GM19035 (cell line): ENCODE measurements at regions not wholly inside any gene's neighbourhood (a gene's known extent, or its start where the extent isn't known, plus 50 kb on each side); places are given as distances from the start of the nearest gene placed in this dataset.
"Not testable (repeated sequence)": the region's sequence is repeated elsewhere in the genome, so short reads cannot be mapped to it uniquely, and the experiment has no call there.

Source experiments
- ATAC-seq: cut with Tn5 transposase; IDR thresholded peaks from one replicate; pipeline ENCODE4 v1.9.1; 2021; ENCODE audit not compliant: unreplicated experiment

DNA sequence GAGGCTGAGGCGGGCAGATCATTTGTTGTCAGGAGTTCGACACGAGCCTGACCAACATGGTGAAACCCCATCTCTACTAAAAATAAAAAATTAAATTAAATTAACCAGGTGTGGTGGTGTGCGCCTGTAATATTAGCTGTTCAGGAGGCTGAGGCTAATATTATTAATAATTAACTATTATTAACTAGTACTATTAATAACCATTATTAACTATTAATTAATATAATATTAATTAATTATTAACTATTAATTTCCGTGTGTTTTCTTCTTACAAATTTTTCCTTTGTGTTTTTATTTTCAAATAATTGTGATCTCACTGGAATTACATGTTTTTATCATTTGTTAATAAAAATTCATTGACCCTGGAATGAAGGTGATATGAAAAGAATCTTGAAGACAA is 557.4 kb upstream of the ADGRB3 start:
- no peak for ATAC-seq

DNA sequence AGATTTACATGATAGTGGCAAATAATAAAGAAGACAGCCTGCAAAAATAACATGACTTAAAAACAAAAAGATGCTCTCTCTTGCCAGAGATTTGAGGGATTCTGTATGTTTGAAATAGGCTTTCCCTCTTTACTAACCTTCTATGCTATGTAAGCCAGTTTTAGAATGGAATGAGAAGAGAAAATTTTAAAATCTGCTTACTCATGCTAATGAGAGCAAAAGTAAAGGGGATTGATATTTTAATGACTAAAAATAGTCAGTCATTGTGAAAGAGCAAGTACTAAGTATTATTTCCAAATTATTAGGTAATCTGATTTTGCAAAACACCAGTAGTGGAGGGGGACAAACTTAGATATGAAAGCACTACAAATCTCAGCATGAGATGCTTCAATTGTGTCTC is 563.3 kb upstream of the ADGRB3 start:
- no peak for ATAC-seq

- ATAC-seq: no peak
Measured at GRCh38 chr6:68069921-68070710, 565.0 kb upstream of the ADGRB3 start.

DNA sequence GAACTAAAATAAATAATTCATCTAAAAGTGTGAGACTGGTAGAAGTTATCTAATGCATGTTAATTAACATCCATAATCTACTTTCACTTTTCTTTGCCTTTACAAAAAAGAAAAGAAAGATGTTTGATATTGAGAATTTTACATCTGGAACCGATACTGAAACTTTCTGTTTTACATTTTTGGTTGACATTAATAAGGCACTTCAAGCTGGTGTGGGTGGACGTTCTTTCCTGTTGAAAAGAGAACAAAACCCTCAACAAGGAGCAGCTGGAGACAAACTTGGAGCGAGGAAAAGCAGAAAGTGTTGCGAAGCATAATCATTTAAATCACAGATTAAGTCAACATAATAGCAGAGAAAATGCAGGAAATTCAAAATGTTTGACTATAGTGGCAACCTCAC is 575.2 kb upstream of the ADGRB3 start:
- no peak for ATAC-seq

DNA sequence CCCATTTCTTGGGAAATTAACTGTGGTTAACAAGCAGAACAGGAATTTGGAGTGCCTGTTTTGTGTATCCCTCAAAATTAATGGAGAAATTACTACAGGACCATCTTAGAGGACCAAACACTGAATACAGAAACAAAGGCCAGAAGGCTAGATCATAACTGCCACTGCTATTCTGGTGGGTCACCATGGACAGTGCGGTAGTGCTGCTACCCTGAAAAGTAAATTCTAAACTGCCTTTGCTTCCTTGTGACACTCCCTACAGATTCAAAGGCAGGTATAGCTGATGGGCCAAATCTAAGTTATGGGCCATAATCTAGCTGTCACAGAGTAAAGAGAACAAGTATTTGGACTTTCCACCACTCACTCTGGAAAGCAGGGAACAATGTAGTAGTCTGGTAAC is 575.8 kb upstream of the ADGRB3 start:
- ATAC-seq: no peak

- ATAC-seq: not testable (repeated sequence)
Measured at GRCh38 chr6:68056596-68056995, 578.5 kb upstream of the ADGRB3 start.

DNA sequence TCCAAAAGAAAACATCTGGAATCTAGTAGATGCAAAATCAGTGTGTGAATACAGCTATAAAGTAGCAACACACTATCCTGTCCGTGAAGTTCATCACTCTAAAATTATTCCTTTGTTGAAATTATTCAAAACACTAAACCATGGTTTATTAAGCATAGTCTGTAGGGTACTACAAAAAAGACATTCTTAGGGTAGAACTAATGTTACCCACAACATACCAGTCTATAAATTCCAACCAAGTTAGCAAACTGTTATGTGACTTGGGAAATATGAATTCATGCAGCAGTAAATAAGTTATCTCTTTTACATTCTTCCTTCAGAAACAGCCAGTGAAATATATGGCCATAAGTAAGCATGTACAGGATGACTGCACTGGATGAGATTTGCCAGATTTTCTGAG is 580.3 kb upstream of the ADGRB3 start:
- ATAC-seq: no peak

- no peak for ATAC-seq
Measured at GRCh38 chr6:68053805-68054373, 581.2 kb upstream of the ADGRB3 start.

- no peak for ATAC-seq
Measured at GRCh38 chr6:68052234-68052633, 582.8 kb upstream of the ADGRB3 start.

DNA sequence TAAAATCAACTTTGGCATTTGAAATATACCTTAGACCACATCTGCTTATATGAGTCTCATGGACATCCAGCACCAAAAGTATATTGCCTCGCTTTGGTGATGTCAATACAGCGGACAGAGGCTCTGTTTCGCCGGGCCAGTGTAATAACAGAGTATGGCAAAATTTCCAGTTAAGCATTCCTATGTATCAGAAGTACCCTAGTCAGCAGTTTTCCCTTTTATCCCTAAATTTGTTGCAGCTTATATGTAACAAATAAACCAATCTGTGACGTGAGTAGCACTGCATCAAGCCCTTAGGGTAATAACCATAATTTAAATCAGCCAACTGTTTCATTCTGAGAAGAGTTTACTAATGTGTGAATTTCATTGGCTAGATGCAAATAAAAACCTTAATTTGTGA is 585.5 kb upstream of the ADGRB3 start:
- ATAC-seq: no peak

DNA sequence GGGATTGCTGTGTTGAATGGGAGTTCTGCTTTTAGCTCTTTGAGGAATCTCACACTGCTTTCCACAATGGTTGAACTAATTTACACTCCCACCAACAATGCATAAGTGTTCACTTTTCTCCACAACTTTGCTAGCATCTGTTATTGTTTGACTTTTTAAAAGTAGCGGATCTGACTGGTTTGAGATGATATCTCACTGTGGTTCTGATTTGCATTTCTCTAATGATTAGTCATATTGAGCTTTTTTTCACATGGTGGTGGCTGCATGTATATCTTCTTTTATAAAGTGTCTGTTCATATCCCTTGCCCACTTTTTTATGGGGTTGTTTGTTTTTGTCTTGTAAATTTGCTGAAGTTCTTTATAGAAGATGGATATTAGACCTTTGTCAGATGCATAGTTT is 588.3 kb upstream of the ADGRB3 start:
- ATAC-seq: no peak

- ATAC-seq: no peak
Measured at GRCh38 chr6:68046302-68046701, 588.8 kb upstream of the ADGRB3 start.

DNA sequence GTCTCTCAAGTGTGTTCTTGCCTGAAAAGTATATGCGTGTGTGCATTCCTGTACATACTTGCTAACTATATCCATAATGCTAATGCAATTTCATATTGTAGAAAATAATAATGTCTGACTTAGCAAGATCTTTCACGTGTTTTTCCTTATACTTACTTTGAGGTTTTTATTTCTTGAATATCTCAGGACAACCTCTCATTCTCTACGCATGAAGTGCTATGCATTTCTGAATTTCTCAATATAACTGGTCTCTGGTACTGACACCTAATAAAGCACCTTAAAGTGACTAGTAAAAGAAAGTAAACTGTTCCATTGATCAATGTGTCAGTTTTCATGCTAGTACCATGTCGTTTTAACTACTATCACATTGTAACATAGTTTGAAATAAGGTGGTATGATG is 589.9 kb upstream of the ADGRB3 start:
- no peak for ATAC-seq

DNA sequence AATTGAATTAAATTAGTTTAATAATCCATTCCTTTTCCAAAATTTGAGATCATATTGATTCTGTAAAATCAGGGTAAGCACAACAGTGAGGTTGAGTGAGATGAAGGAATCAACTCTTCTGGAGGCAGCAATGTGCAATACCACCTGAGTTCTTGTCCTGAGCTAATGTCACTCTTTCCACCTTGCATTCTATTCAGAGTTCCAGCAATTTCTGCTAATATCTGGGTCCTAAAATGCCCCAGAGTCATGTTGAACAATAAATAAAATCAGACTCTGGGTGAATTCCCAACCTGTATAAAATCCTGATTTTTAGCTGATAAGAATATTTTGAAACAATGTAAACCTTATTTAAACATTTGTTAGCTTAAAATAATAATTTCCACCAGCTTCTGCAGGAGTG is 590.8 kb upstream of the ADGRB3 start:
- no peak for ATAC-seq

DNA sequence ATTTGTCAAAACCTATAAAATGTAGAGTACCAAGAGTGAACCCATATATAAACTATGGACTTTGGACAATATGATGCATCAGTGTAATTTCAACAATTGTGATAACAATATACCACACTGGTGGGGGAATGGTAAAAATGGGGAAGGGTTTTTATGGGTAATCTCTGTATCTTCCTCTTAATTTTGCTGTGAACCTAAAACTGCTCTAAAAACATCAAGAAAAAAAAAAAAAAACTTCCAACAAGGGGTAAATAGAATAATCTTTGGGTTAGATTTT is 592.0 kb upstream of the ADGRB3 start:
- no peak for ATAC-seq

DNA sequence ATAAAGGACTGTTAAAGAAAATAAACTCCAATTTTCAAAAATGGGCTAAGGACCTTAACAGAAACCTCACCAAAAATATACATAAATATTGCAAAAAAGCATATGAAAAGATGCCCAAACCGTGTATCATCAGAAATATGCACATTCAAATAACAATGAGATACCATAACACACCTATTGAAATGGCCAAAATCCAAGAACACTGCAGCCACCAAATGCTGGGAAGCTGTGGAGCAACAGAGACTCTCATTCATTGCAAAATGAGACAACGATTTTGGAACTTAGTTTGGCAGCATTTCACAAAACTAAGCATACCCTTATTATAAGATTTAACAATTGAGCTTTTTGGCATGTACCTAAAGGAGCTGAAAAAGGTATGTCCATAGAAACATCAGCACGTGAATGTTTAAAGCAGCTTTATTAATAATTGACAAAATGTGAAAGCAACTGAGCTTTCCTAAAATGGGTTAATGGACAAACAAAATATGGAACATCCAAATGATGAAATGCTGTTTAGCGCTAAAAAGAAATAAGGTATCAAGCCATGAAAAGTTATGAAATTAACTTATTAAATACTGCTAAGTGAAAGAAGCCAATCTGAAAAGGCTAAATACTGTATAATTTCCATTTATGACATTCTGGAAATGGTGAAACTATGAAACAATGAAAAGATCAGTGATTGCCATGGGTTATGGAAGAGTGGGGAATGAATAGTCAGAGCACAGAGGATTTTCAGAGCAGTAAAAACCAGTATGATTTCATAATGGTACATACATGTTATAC is 592.6 kb upstream of the ADGRB3 start:
- ATAC-seq: no peak

DNA sequence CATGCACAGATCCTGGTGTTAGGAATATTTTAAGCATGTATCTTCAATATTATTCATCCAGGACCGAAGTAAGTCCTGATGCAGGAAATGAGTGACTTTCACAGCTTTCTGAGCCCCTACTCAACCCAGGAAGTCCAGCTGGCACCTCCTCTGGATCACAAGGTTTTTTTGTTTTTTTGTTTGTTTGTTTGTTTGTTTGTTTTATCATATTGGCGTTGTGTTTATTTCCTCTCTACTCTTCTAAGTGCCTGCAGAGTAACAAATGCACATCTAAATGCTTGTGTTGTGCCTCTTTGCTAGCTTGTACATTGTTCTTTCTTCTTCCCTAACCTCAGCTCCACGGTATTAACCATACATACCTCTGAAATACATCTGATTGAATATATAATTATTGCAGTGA is 594.3 kb upstream of the ADGRB3 start:
- ATAC-seq: no peak

- no peak for ATAC-seq
Measured at GRCh38 chr6:68040312-68040778, 594.7 kb upstream of the ADGRB3 start.

DNA sequence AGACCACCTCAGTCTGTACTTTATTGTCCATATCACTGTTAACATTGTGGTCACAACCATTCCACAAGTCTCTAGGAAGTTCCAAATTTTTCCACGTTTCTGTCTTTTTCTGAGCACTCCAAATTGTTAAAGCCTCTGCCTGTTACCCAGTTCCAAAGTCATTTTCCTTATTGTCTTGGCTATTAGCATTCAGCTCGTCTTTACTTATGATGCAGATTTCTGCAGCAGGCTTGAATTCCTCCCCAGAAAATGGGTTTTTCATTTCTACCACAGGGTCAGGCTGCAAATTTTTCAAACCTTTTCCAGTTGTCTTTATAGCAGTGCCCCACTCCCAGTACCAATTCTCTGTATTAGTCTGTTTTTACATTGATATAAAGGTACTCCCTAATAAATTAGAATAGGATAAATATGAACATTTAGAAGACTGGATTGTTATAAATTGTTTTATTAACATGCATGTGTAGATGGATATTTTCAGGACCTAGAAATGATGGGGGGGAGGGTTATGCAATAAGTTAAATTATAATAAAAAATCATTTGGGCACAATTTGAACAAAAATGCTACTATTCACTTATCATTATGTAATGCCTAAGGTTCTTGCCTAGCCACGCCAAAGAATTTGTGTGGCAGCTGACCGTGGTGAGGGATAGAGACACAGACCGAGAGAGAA is 595.3 kb upstream of the ADGRB3 start:
- no peak for ATAC-seq

DNA sequence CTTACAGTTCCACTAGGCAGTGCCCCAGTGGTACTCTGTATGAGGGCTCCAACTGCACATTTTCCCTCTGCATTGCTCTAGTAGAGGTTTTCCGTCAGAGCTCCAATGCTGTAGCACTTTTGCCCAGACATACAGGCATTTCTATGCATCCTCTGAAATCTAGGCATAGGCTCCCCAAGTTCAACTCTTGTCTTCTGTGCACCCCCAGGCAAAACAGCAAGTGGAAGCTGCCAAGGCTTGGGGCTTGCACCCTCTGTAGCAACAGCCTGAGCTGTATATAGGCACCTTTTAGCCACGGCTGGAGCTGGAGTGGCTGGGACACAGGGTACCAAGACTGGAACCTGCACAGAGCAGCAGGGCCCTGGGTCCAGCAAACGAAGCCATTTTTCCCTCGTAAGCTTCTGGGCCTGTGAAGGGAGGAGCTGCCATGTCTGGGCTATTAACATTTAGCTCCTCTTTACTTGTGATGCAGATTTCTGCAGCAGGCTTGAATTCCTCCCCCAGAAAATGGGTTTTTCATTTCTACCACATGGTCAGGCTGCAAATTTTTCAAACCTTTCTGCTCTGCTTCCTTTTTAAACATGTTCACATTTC is 596.2 kb upstream of the ADGRB3 start:
- no peak for ATAC-seq

- no peak for ATAC-seq
Measured at GRCh38 chr6:68032217-68032616, 602.9 kb upstream of the ADGRB3 start.
